Prostate gland (tissue), 2 donors: ENCODE measurements at regions not wholly inside any gene's neighbourhood (a gene's known extent, or its start where the extent isn't known, plus 50 kb on each side); places are given as distances from the start of the nearest gene placed in this dataset.

Source experiments
- DNase-seq: peaks from one replicate; pipeline ENCODE4 v3.0.0-alpha.2; 2019; ENCODE audit warnings: low spot score
- H3K27ac ChIP-seq, 2 donors: fragments of 200-600 bp; sonication (generic); 2 replicates each; pipeline ENCODE4 v1.5.1; 2017 to 2019
- H3K27me3 ChIP-seq: fragments of 200-600 bp; sonication (generic); replicated peaks from 2 replicates; pipeline ENCODE4 v1.5.1; 2019; ENCODE audit not compliant: insufficient read depth
- H3K36me3 ChIP-seq, 2 donors: fragments of 200-600 bp; sonication (generic); 1 replicate in 1 of 2; 2 replicates in 1 of 2; pipeline versions ENCODE4 v1.5.1 to v1.8.1; 2017 to 2019
- H3K4me1 ChIP-seq: fragments of 200-600 bp; sonication (generic); replicated peaks from 2 replicates; pipeline ENCODE4 v1.5.1; 2019
- H3K4me3 ChIP-seq, 2 donors: fragments of 200-600 bp; sonication (generic); 2 replicates each; pipeline ENCODE4 v1.5.1; 2017 to 2019
- H3K9me3 ChIP-seq: fragments of 200-600 bp; sonication (generic); 2 replicates; pipeline ENCODE4 v1.5.1; 2017
- CTCF ChIP-seq, 4 experiments: fragments of 200-600 bp in 2 of 4; fragments of 450-650 bp in 2 of 4; sonication (generic) in 2 of 4; IDR thresholded peaks; 1 replicate in 3 of 4; 2 replicates in 1 of 4; pipeline ENCODE4 v1.5.1; 2016 to 2019; ENCODE audit warnings: antibody characterized with exemption in 4 of 4, mild to moderate bottlenecking in 2 of 4, moderate library complexity in 2 of 4
- POLR2A ChIP-seq: fragments of 450-650 bp; IDR thresholded peaks from one replicate; pipeline ENCODE4 v1.6.1; 2016; ENCODE audit warnings: antibody characterized with exemption, mild to moderate bottlenecking
- POLR2AphosphoS5 ChIP-seq: sonication (generic); formaldehyde crosslinking; IDR thresholded peaks from one replicate; pipeline ENCODE4 v1.6.1; 2017; ENCODE audit warnings: antibody characterized with exemption
- WGBS: methylation state at CpG from one replicate; pipeline ENCODE4 v1.1.5; 2018; 5-methylcytosine and 5-hydroxymethylcytosine counted together
- intact Hi-C: fragments of 100-400 bp; cut with DNase I; formaldehyde crosslinking; loops from one replicate; pipeline ENCODE4 v1.14.2; 2022

- Histone ChIP-seq H3K4me1 (no peaks in the 10 kb centered on the region), H3K27ac (no peak overlapping the region), H3K27me3 (no peaks in the 10 kb centered on the region), H3K4me3 (no peak overlapping the region), H3K36me3 (no peaks in the 10 kb centered on the region), H3K9me3 (no peaks in the 10 kb centered on the region)
- no peak for DNase-seq
- TF ChIP-seq CTCF (IDR thresholded peaks at IDR 0.05) (no peak), POLR2AphosphoS5 (no peak), POLR2A (no peak)
- intact Hi-C loops, result no loop called here
Observed at GRCh38 chr5:145548097-145548496, 287.0 kb downstream of the PRELID2 start.

GRCh38 chr5:145544401-145544800 lies 290.7 kb downstream of the PRELID2 start:
- H3K27ac ChIP-seq, result no peak overlapping the region
- H3K4me1 ChIP-seq, result no peaks in the 10 kb centered on the region
- H3K27me3 ChIP-seq, result no peaks in the 10 kb centered on the region
- H3K4me3 ChIP-seq, result no peak overlapping the region
- DNase-seq, result no peak
- intact Hi-C loops, result no loop called here
- no peak for TF ChIP-seq POLR2A
- no peak for TF ChIP-seq CTCF (IDR thresholded peaks at IDR 0.05)
- TF ChIP-seq POLR2AphosphoS5, result no peak
- no peaks in the 10 kb centered on the region for H3K9me3 ChIP-seq
- no peaks in the 10 kb centered on the region for H3K36me3 ChIP-seq

- Histone ChIP-seq H3K4me3 (no peak overlapping the region), H3K9me3 (no peaks in the 10 kb centered on the region), H3K27me3 (no peaks in the 10 kb centered on the region), H3K36me3 (no peaks in the 10 kb centered on the region), H3K27ac (no peak overlapping the region), H3K4me1 (no peaks in the 10 kb centered on the region)
- TF ChIP-seq CTCF (IDR thresholded peaks at IDR 0.05) (no peak), POLR2AphosphoS5 (no peak), POLR2A (no peak)
- 93% methylated on average over 3 of the region's 3 CpGs for WGBS
- intact Hi-C loops, result no loop called here
- DNase-seq, result no peak
Observed at GRCh38 chr5:145543968-145544367, 291.2 kb downstream of the PRELID2 start.

GRCh38 chr5:145540375-145540774 lies 294.8 kb downstream of the PRELID2 start:
- Histone ChIP-seq H3K9me3 (no peaks in the 10 kb centered on the region), H3K27ac (no peak overlapping the region), H3K4me1 (no peaks in the 10 kb centered on the region), H3K4me3 (no peak overlapping the region), H3K36me3 (no peaks in the 10 kb centered on the region), H3K27me3 (no peaks in the 10 kb centered on the region)
- intact Hi-C loops, result no loop called here
- no peak for DNase-seq
- no peak for TF ChIP-seq POLR2AphosphoS5
- TF ChIP-seq CTCF (IDR thresholded peaks at IDR 0.05), result no peak
- no peak for TF ChIP-seq POLR2A
- WGBS, result 82% methylated on average over 1 of the region's 1 CpG

- 85% methylated on average over 2 of the region's 2 CpGs for WGBS
- Histone ChIP-seq H3K9me3 (no peaks in the 10 kb centered on the region), H3K4me3 (no peak overlapping the region), H3K36me3 (no peaks in the 10 kb centered on the region), H3K4me1 (no peaks in the 10 kb centered on the region), H3K27ac (no peak overlapping the region), H3K27me3 (no peaks in the 10 kb centered on the region)
- intact Hi-C loops, result no loop called here
- TF ChIP-seq POLR2A, result no peak
- TF ChIP-seq POLR2AphosphoS5, result no peak
- TF ChIP-seq CTCF (IDR thresholded peaks at IDR 0.05), result no peak
- no peak for DNase-seq
Observed at GRCh38 chr5:145539201-145539600, 295.9 kb downstream of the PRELID2 start.
